Small intestine (tissue), 7 donors: ENCODE measurements at regions not wholly inside any gene's neighbourhood (a gene's known extent, or its start where the extent isn't known, plus 50 kb on each side); places are given as distances from the start of the nearest gene placed in this dataset.
A peak's percentile ranks its signal among the peaks of the same experiment; 100 is the strongest.

Experiments
- DNase-seq, 2 donors: peaks; one replicate each; pipeline versions ENCODE4 v3.0.0 to v3.0.0-alpha.2; 2013
- FAIRE-seq: peaks from 2 replicates; lab custom pipeline; 2012; peaks lifted over from hg19 to GRCh38; lab: Jason Lieb, UNC
- H3K27ac ChIP-seq, 3 donors: one replicate each; pipeline ENCODE4 v1.5.1; 2013; ENCODE audit warnings: low read length in 2 of 3, mild to moderate bottlenecking in 2 of 3, control low read depth in 1 of 3, inconsistent platforms in 1 of 3, low read depth in 1 of 3, moderate library complexity in 1 of 3
- H3K27me3 ChIP-seq, 3 donors: one replicate each; pipeline ENCODE4 v1.6.1; 2013; ENCODE audit warnings: low read length in 3 of 3, inconsistent platforms in 1 of 3; ENCODE audit not compliant: control insufficient read depth in 3 of 3, insufficient read depth in 3 of 3
- H3K36me3 ChIP-seq, 3 donors: one replicate each; pipeline ENCODE4 v1.6.1; 2013; ENCODE audit warnings: low read length in 3 of 3, inconsistent platforms in 1 of 3, low read depth in 1 of 3, mild to moderate bottlenecking in 1 of 3, moderate library complexity in 1 of 3; ENCODE audit not compliant: control insufficient read depth in 3 of 3, insufficient read depth in 2 of 3
- H3K4me1 ChIP-seq, 3 donors: one replicate each; pipeline ENCODE4 v1.6.1; 2013; ENCODE audit warnings: low read length in 2 of 3, inconsistent platforms in 1 of 3, low read depth in 1 of 3, mild to moderate bottlenecking in 1 of 3, moderate library complexity in 1 of 3; ENCODE audit not compliant: control insufficient read depth in 3 of 3, insufficient read depth in 2 of 3
- H3K4me3 ChIP-seq, 3 donors: one replicate each; pipeline ENCODE4 v1.5.1; 2013; ENCODE audit warnings: low read length in 3 of 3, control low read depth in 1 of 3, inconsistent platforms in 1 of 3, low read depth in 1 of 3, mild to moderate bottlenecking in 1 of 3, moderate library complexity in 1 of 3
- H3K9me3 ChIP-seq, 2 donors: one replicate each; pipeline ENCODE4 v1.6.1; 2013; ENCODE audit warnings: low read depth in 1 of 2, low read length in 1 of 2; ENCODE audit not compliant: control insufficient read depth in 2 of 2, insufficient read depth in 1 of 2
- WGBS, 3 donors: extraction: QIAGEN DNeasy Blood & Tissue Kit; methylation state at CpG; one replicate each; pipeline ENCODE4 v1.1.7; 2013; 5-methylcytosine and 5-hydroxymethylcytosine counted together
- donor health status: healthy with polysubstance abuse.
- donor health status: control.
- donor health status: control.
- donor health status: Bipolar disorder and iron deficiency.
- donor health status: healthy.

GRCh38 chr9:108014353-108014752 lies 524.8 kb upstream of the KLF4 start:
- H3K27ac ChIP-seq, result no peak overlapping the region
- no peak for DNase-seq
- H3K4me3 ChIP-seq, result no peak overlapping the region
- WGBS, 3 donors, result 84 to 88% (median 87%) methylated on average over 2 of the region's 2 CpGs
- no peaks in the 10 kb centered on the region for H3K36me3 ChIP-seq
- no peaks in the 10 kb centered on the region for H3K27me3 ChIP-seq
- H3K9me3 ChIP-seq, result no peaks in the 10 kb centered on the region
- no peak for FAIRE-seq
- H3K4me1 ChIP-seq, result no peaks in the 10 kb centered on the region

GRCh38 chr9:108012886-108013665 lies 523.5 kb upstream of the KLF4 start:
- Histone ChIP-seq H3K9me3 (no peaks in the 10 kb centered on the region), H3K27me3 (no peaks in the 10 kb centered on the region), H3K4me3 (no peak overlapping the region), H3K36me3 (no peaks in the 10 kb centered on the region), H3K27ac (no peak overlapping the region), H3K4me1 (no peaks in the 10 kb centered on the region)
- DNase-seq (no peak), FAIRE-seq (no peak)
- 50 to 81% (median 80%) methylated on average over 3 of the region's 3 CpGs for WGBS, 3 donors

- no peaks in the 10 kb centered on the region for H3K36me3 ChIP-seq
- H3K9me3 ChIP-seq, result no peaks in the 10 kb centered on the region
- FAIRE-seq (no peak), DNase-seq (no peak)
- 67 to 76% (median 68%) methylated on average over 4 of the region's 4 CpGs for WGBS, 3 donors
- no peak overlapping the region for H3K4me3 ChIP-seq
- H3K4me1 ChIP-seq, result no peaks in the 10 kb centered on the region
- no peaks in the 10 kb centered on the region for H3K27me3 ChIP-seq
- H3K27ac ChIP-seq, result no peak overlapping the region
These were observed 522.8 kb upstream of the KLF4 start for GRCh38 chr9:108012405-108012804.

GRCh38 chr9:108003526-108003925 lies 514.0 kb upstream of the KLF4 start:
- WGBS, 3 donors, result 80 to 84% (median 84%) methylated on average over 5 of the region's 5 CpGs
- Histone ChIP-seq H3K27me3 (peaks cover 0 to 8% (median 0%) of the 10 kb centered on the region in 3 donors), H3K4me3 (no peak overlapping the region), H3K27ac (no peak overlapping the region), H3K36me3 (no peaks in the 10 kb centered on the region), H3K9me3 (no peaks in the 10 kb centered on the region), H3K4me1 (no peaks in the 10 kb centered on the region)
- DNase-seq (no peak), FAIRE-seq (no peak)

GRCh38 chr9:108002371-108002956 lies 512.9 kb upstream of the KLF4 start:
- peak overlapping the region in 1 of 3 donors; percentile 2 for H3K27ac ChIP-seq
- no peaks in the 10 kb centered on the region for H3K4me1 ChIP-seq
- H3K36me3 ChIP-seq, result no peaks in the 10 kb centered on the region
- FAIRE-seq, result no peak
- H3K9me3 ChIP-seq, result no peaks in the 10 kb centered on the region
- H3K4me3 ChIP-seq, result no peak overlapping the region
- 58 to 87% (median 75%) methylated on average over 15 of the region's 15 CpGs for WGBS, 3 donors
- DNase-seq, result peak; percentile 2 to 20
- H3K27me3 ChIP-seq, result peaks cover 0 to 8% (median 0%) of the 10 kb centered on the region in 3 donors

- H3K27ac ChIP-seq, result no peak overlapping the region
- no peaks in the 10 kb centered on the region for H3K36me3 ChIP-seq
- H3K27me3 ChIP-seq, result peaks cover 0 to 8% (median 0%) of the 10 kb centered on the region in 3 donors
- no peaks in the 10 kb centered on the region for H3K9me3 ChIP-seq
- WGBS, 3 donors, result 81 to 92% (median 86%) methylated on average over 4 of the region's 4 CpGs
- H3K4me1 ChIP-seq, result no peaks in the 10 kb centered on the region
- H3K4me3 ChIP-seq, result no peak overlapping the region
- no peak for FAIRE-seq
- DNase-seq, result no peak
These were observed 511.7 kb upstream of the KLF4 start for GRCh38 chr9:108001237-108001636.

- Histone ChIP-seq H3K4me1 (no peaks in the 10 kb centered on the region), H3K27ac (no peak overlapping the region), H3K27me3 (peaks cover 0 to 8% (median 0%) of the 10 kb centered on the region in 3 donors), H3K36me3 (no peaks in the 10 kb centered on the region), H3K4me3 (no peak overlapping the region), H3K9me3 (no peaks in the 10 kb centered on the region)
- FAIRE-seq, result no peak
- WGBS, 3 donors, result 50 to 77% (median 59%) methylated on average over 2 of the region's 2 CpGs
- peak in 1 of 2 donors; percentile 33 for DNase-seq
These were observed 510.3 kb upstream of the KLF4 start for GRCh38 chr9:107999890-108000289.

GRCh38 chr9:107999011-107999410 lies 509.4 kb upstream of the KLF4 start:
- Histone ChIP-seq H3K4me3 (no peak overlapping the region), H3K27ac (no peak overlapping the region), H3K4me1 (no peaks in the 10 kb centered on the region), H3K9me3 (no peaks in the 10 kb centered on the region), H3K27me3 (peaks cover 0 to 8% (median 0%) of the 10 kb centered on the region in 3 donors), H3K36me3 (no peaks in the 10 kb centered on the region)
- no peak for DNase-seq
- no peak for FAIRE-seq
- 37 to 53% (median 44%) methylated on average over 5 of the region's 5 CpGs for WGBS, 3 donors
